H1 (cell line): ENCODE measurements at regions not wholly inside any gene's neighbourhood (a gene's known extent, or its start where the extent isn't known, plus 50 kb on each side); places are given as distances from the start of the nearest gene placed in this dataset.

ENCODE experiments used
- CBX5 ChIP-seq: fragments of 300-800, 300-1000 bp; sonication (generic); IDR thresholded peaks from 2 replicates; pipeline ENCODE4 v1.7.1; 2016; ENCODE audit warnings: antibody characterized with exemption, low read length, low read depth
- CHD1 ChIP-seq: IDR thresholded peaks from 2 replicates; pipeline ENCODE4 v1.6.1; 2012; ENCODE audit warnings: low read depth, low read length, improper control_type of control experiment
- GABPA ChIP-seq: IDR thresholded peaks from 2 replicates; pipeline ENCODE4 v1.6.1; 2011; ENCODE audit warnings: mild to moderate bottlenecking, low read length, moderate library complexity, borderline replicate concordance; ENCODE audit not compliant: insufficient read depth
- HDAC2 ChIP-seq, 2 experiments: fragments of 300-600 bp in 1 of 2; sonication (generic) in 1 of 2; IDR thresholded peaks; 2 replicates each; pipeline ENCODE4 v1.6.1; 2011 to 2012; ENCODE audit warnings: low read depth in 2 of 2, low read length in 2 of 2, mild to moderate bottlenecking in 2 of 2, moderate library complexity in 2 of 2, borderline replicate concordance in 1 of 2, inconsistent platforms in 1 of 2
- KDM1A ChIP-seq: fragments of 200-600, 300-600 bp; sonication (generic); IDR thresholded peaks from 2 replicates; pipeline ENCODE4 v1.7.1; 2016; ENCODE audit warnings: mild to moderate bottlenecking, low read length, borderline replicate concordance
- MAFK ChIP-seq: IDR thresholded peaks from 2 replicates; pipeline ENCODE4 v1.6.1; 2012; ENCODE audit warnings: low read depth, mild to moderate bottlenecking, improper control_type of control experiment, low read length
- POU5F1 ChIP-seq: IDR thresholded peaks from 2 replicates; pipeline ENCODE4 v1.6.1; 2011; ENCODE audit warnings: low read depth, mild to moderate bottlenecking, low read length, moderate library complexity
- RXRA ChIP-seq: IDR thresholded peaks from 2 replicates; pipeline ENCODE4 v1.6.1; 2011; ENCODE audit warnings: low read depth, mild to moderate bottlenecking, low read length, moderate library complexity; ENCODE audit not compliant: insufficient read depth
- SIX5 ChIP-seq: IDR thresholded peaks from 2 replicates; pipeline ENCODE4 v1.6.1; 2011; ENCODE audit warnings: mild to moderate bottlenecking, low read depth, low read length
- SP1 ChIP-seq: IDR thresholded peaks from 2 replicates; pipeline ENCODE4 v1.6.1; 2011; ENCODE audit warnings: low read depth, low read length
- SP2 ChIP-seq: IDR thresholded peaks from 2 replicates; pipeline ENCODE4 v1.6.1; 2012; ENCODE audit warnings: mild to moderate bottlenecking, low read length, inconsistent platforms
- SP4 ChIP-seq: IDR thresholded peaks from 2 replicates; pipeline ENCODE4 v1.6.1; 2012; ENCODE audit warnings: low read length, inconsistent platforms
- TBP ChIP-seq: IDR thresholded peaks from 2 replicates; pipeline ENCODE4 v1.6.1; 2011; ENCODE audit warnings: low read depth, low read length, improper control_type of control experiment
- YY1 ChIP-seq: IDR thresholded peaks from 2 replicates; pipeline ENCODE4 v1.6.1; 2011; ENCODE audit warnings: low read depth, mild to moderate bottlenecking, low read length
- ZNF274 ChIP-seq: IDR thresholded peaks from 2 replicates; pipeline ENCODE4 v1.7.0; 2012; ENCODE audit warnings: low read length, borderline replicate concordance; ENCODE audit errors: extremely low read depth

DNA sequence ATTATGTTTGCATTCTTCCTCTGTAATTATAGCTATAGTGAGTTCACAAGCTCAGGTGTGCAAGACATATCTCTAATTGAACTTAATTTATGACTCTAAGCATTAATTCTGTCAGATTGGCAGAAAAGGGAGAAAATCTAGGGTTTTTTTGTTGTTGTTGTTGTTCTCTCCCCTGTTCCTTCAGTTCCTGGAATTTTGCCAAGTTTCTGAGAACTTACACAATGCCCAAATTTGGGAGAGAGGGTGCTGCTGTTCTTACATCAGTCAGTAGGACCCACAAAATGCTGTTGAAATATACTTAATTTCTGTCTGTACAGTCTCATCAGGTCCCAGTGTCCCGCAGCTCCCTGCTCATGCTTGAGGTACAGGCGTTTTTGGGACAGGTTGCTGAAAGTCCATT, 221.8 kb upstream of the RBMS1 start (continued):
- no peak for TF ChIP-seq TBP
- TF ChIP-seq ZNF274 = no peak
- TF ChIP-seq KDM1A = no peak
- no peak for TF ChIP-seq MAFK
- no peak for TF ChIP-seq SP4
- no peak for TF ChIP-seq SP1
- no peak for TF ChIP-seq CHD1
- TF ChIP-seq RXRA = no peak
- no peak for TF ChIP-seq GABPA
- no peak for TF ChIP-seq YY1
- TF ChIP-seq POU5F1 = no peak
- TF ChIP-seq CBX5 = no peak
- no peak for TF ChIP-seq SP2
- no peak for TF ChIP-seq HDAC2 (IDR thresholded peaks at IDR 0.05; ENCODE audit: borderline replicate concordance in 1 of 2, low read depth in 2 of 2, low read length in 2 of 2)
- TF ChIP-seq SIX5 = no peak
